Spleen (tissue), 7 donors: ENCODE measurements at regions not wholly inside any gene's neighbourhood (a gene's known extent, or its start where the extent isn't known, plus 50 kb on each side); places are given as distances from the start of the nearest gene placed in this dataset.

Experiments
- POLR2A ChIP-seq, 3 donors: fragments of 450-650 bp; IDR thresholded peaks; one replicate each; pipeline ENCODE4 v1.5.1; 2017; ENCODE audit warnings: antibody characterized with exemption in 3 of 3, mild to moderate bottlenecking in 1 of 3
- TF ChIP-seq, protein P1 (sequence below), 11 experiments: fragments of 200-600 bp in 7 of 11; fragments of 450-650 bp in 4 of 11; sonication (generic) in 4 of 11; IDR thresholded peaks in 8 of 11; conservative IDR thresholded peaks in 3 of 11; 1 replicate in 7 of 11; 2 replicates in 4 of 11; pipeline versions ENCODE4 v1.4.0 to v1.8.0; 2016 to 2021; ENCODE audit warnings: antibody characterized with exemption in 11 of 11, inconsistent platforms in 4 of 11, mild to moderate bottlenecking in 1 of 11
- donor health status: DM: no; HTN: no; CAD: no; lungs with moderate emphysema.
- donor health status: DM: no; HTN: no; CAD: no.
- donor health status: DM: no; HTN: no; CAD: no.

- TF ChIP-seq, protein P1, sequence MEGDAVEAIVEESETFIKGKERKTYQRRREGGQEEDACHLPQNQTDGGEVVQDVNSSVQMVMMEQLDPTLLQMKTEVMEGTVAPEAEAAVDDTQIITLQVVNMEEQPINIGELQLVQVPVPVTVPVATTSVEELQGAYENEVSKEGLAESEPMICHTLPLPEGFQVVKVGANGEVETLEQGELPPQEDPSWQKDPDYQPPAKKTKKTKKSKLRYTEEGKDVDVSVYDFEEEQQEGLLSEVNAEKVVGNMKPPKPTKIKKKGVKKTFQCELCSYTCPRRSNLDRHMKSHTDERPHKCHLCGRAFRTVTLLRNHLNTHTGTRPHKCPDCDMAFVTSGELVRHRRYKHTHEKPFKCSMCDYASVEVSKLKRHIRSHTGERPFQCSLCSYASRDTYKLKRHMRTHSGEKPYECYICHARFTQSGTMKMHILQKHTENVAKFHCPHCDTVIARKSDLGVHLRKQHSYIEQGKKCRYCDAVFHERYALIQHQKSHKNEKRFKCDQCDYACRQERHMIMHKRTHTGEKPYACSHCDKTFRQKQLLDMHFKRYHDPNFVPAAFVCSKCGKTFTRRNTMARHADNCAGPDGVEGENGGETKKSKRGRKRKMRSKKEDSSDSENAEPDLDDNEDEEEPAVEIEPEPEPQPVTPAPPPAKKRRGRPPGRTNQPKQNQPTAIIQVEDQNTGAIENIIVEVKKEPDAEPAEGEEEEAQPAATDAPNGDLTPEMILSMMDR (IDR thresholded peaks at IDR 0.05 in 8 of 11, conservative IDR thresholded peaks at IDR 0.05 in 3 of 11) = no peak
- TF ChIP-seq POLR2A (IDR thresholded peaks at IDR 0.05) = no peak
These were observed 618.4 kb downstream of the MMUT start for GRCh38 chr6:48844696-48845095.
